H9 (cell line): ENCODE measurements at regions not wholly inside any gene's neighbourhood (a gene's known extent, or its start where the extent isn't known, plus 50 kb on each side); places are given as distances from the start of the nearest gene placed in this dataset.

Source experiments
- DNase-seq: peaks from one replicate; pipeline ENCODE4 v3.0.0-alpha.2; 2017
- H2AFZ ChIP-seq: one replicate; pipeline ENCODE4 v1.6.1; 2013; ENCODE audit warnings: mild to moderate bottlenecking, low read length, control low read depth, moderate library complexity
- H2AK5ac ChIP-seq: 2 replicates; pipeline ENCODE4 v1.6.1; 2013; ENCODE audit warnings: low read length, control low read depth, mixed read lengths; ENCODE audit not compliant: insufficient read length
- H2BK120ac ChIP-seq: one replicate; pipeline ENCODE4 v1.6.1; 2013; ENCODE audit warnings: low read depth, mild to moderate bottlenecking, low read length, control low read depth, inconsistent platforms; ENCODE audit not compliant: poor library complexity, severe bottlenecking
- H2BK12ac ChIP-seq: 2 replicates; pipeline ENCODE4 v1.6.1; 2013; ENCODE audit warnings: low read length, control low read depth, mixed read lengths, low read depth; ENCODE audit not compliant: insufficient read length
- H2BK15ac ChIP-seq: 2 replicates; pipeline ENCODE4 v1.6.1; 2013; ENCODE audit warnings: low read depth, low read length, control low read depth
- H2BK20ac ChIP-seq: one replicate; pipeline ENCODE4 v1.6.1; 2013; ENCODE audit warnings: low read depth, mild to moderate bottlenecking, low read length, control low read depth, inconsistent platforms; ENCODE audit not compliant: poor library complexity, severe bottlenecking
- H2BK5ac ChIP-seq: 2 replicates; pipeline ENCODE4 v1.6.1; 2013; ENCODE audit warnings: low read length, control low read depth, mixed read lengths; ENCODE audit not compliant: insufficient read length
- H3K14ac ChIP-seq: 2 replicates; pipeline ENCODE4 v1.6.1; 2013; ENCODE audit warnings: low read length, control low read depth; ENCODE audit not compliant: insufficient read depth
- H3K18ac ChIP-seq: 2 replicates; pipeline ENCODE4 v1.6.1; 2013; ENCODE audit warnings: low read depth, mild to moderate bottlenecking, mixed read lengths, low read length, control low read depth; ENCODE audit not compliant: insufficient read length
- H3K23ac ChIP-seq: 2 replicates; pipeline ENCODE4 v1.6.1; 2013; ENCODE audit warnings: low read length, control low read depth, mixed read lengths, low read depth; ENCODE audit not compliant: insufficient read length
- H3K23me2 ChIP-seq: 2 replicates; pipeline ENCODE4 v1.6.1; 2013; ENCODE audit warnings: low read depth, mild to moderate bottlenecking, mixed read lengths, low read length, control low read depth; ENCODE audit not compliant: insufficient read length, poor library complexity, severe bottlenecking
- H3K27ac ChIP-seq: 2 replicates; pipeline ENCODE4 v1.5.1; 2013; ENCODE audit warnings: low read length, control low read depth, mixed read lengths, low read depth; ENCODE audit not compliant: insufficient read length
- H3K27me3 ChIP-seq: 2 replicates; pipeline ENCODE4 v1.6.1; 2013; ENCODE audit warnings: low read length, control low read depth, inconsistent platforms; ENCODE audit not compliant: insufficient read depth
- H3K4ac ChIP-seq: 2 replicates; pipeline ENCODE4 v1.6.1; 2013; ENCODE audit warnings: low read depth, mild to moderate bottlenecking, control low read depth, inconsistent platforms, low read length, moderate library complexity
- H3K4me1 ChIP-seq: 2 replicates; pipeline ENCODE4 v1.6.1; 2013; ENCODE audit warnings: low read length, control low read depth, inconsistent platforms; ENCODE audit not compliant: insufficient read depth
- H3K4me2 ChIP-seq: 2 replicates; pipeline ENCODE4 v1.6.1; 2013; ENCODE audit warnings: low read length, control low read depth, mixed read lengths; ENCODE audit not compliant: insufficient read length, insufficient read depth
- H3K56ac ChIP-seq: 2 replicates; pipeline ENCODE4 v1.6.1; 2013; ENCODE audit warnings: low read depth, mild to moderate bottlenecking, mixed read lengths, low read length, control low read depth; ENCODE audit not compliant: insufficient read length
- H3K79me1 ChIP-seq: 2 replicates; pipeline ENCODE4 v1.6.1; 2013; ENCODE audit warnings: low read depth, mild to moderate bottlenecking, moderate library complexity, low read length, control low read depth, inconsistent platforms; ENCODE audit not compliant: insufficient read depth, poor library complexity, severe bottlenecking
- H3K79me2 ChIP-seq: 2 replicates; pipeline ENCODE4 v1.6.1; 2013; ENCODE audit warnings: low read length, control low read depth, inconsistent platforms; ENCODE audit not compliant: insufficient read depth
- H3K9ac ChIP-seq: 2 replicates; pipeline ENCODE4 v1.6.1; 2013; ENCODE audit warnings: low read length, control low read depth, mixed read lengths; ENCODE audit not compliant: insufficient read length; ENCODE audit errors: extremely low read depth
- H3K9me3 ChIP-seq: one replicate; pipeline ENCODE4 v1.6.1; 2013; ENCODE audit warnings: low read depth, low read length, inconsistent platforms; ENCODE audit not compliant: control insufficient read depth
- H3T11ph ChIP-seq: one replicate; pipeline ENCODE4 v1.6.1; 2013; ENCODE audit warnings: mild to moderate bottlenecking, low read length, control low read depth, inconsistent platforms
- H4K20me1 ChIP-seq: one replicate; pipeline ENCODE4 v1.6.1; 2013; ENCODE audit not compliant: control insufficient read depth, insufficient read length, insufficient read depth
- H4K5ac ChIP-seq: 2 replicates; pipeline ENCODE4 v1.6.1; 2013; ENCODE audit warnings: low read depth, mild to moderate bottlenecking, mixed read lengths, low read length, control low read depth; ENCODE audit not compliant: insufficient read length
- H4K8ac ChIP-seq: replicated peaks from 2 replicates; pipeline ENCODE4 v1.6.1; 2013; ENCODE audit warnings: low read length, control low read depth, mixed read lengths, low read depth; ENCODE audit not compliant: insufficient read length
- H4K91ac ChIP-seq: 2 replicates; pipeline ENCODE4 v1.6.1; 2013; ENCODE audit warnings: low read depth, mild to moderate bottlenecking, moderate library complexity, mixed read lengths, low read length, control low read depth; ENCODE audit not compliant: insufficient read length
- H3K27ac Mint-ChIP-seq, 3 experiments: 2 replicates in 2 of 3; 3 replicates in 1 of 3; pipeline ENCODE4 v1.8.0; 2020 to 2021; ENCODE audit warnings: mixed read lengths in 3 of 3, mild to moderate bottlenecking in 1 of 3, moderate library complexity in 1 of 3
- H3K27me3 Mint-ChIP-seq: 2 replicates; pipeline ENCODE4 v1.8.0; 2021; ENCODE audit warnings: low read depth, mild to moderate bottlenecking, moderate library complexity, mixed read lengths
- H3K36me3 Mint-ChIP-seq, 3 experiments: 2 replicates in 2 of 3; 3 replicates in 1 of 3; pipeline ENCODE4 v1.8.0; 2020 to 2021; ENCODE audit warnings: low read depth in 3 of 3, mixed read lengths in 3 of 3; ENCODE audit not compliant: insufficient read depth in 1 of 3
- H3K4me1 Mint-ChIP-seq, 2 experiments: 2 replicates each; pipeline ENCODE4 v1.8.0; 2020; ENCODE audit warnings: mixed read lengths in 2 of 2
- H3K4me3 Mint-ChIP-seq, 2 experiments: 2 replicates in 1 of 2; 3 replicates in 1 of 2; pipeline ENCODE4 v1.8.0; 2020 to 2021; ENCODE audit warnings: mild to moderate bottlenecking in 2 of 2, mixed read lengths in 2 of 2, moderate library complexity in 1 of 2
- H3K9me3 Mint-ChIP-seq, 2 experiments: 2 replicates in 1 of 2; 3 replicates in 1 of 2; pipeline ENCODE4 v1.8.0; 2020; ENCODE audit warnings: mild to moderate bottlenecking in 2 of 2, mixed read lengths in 2 of 2, moderate library complexity in 1 of 2
- WGBS: extraction: QIAGEN DNeasy Blood & Tissue Kit; methylation state at CpG from one replicate; pipeline ENCODE4 v1.1.7; 2013; ENCODE audit warnings: missing lambda C conversion rate, low lambda C conversion rate, mixed read lengths; ENCODE audit not compliant: insufficient read length; ENCODE audit errors: extremely low coverage; 5-methylcytosine and 5-hydroxymethylcytosine counted together
- TF ChIP-seq, protein P1 (sequence below): fragments of 200-600 bp; sonication (generic); conservative IDR thresholded peaks from 3 replicates; pipeline ENCODE4 v1.8.0; 2021; ENCODE audit warnings: antibody characterized with exemption, mild to moderate bottlenecking

DNA sequence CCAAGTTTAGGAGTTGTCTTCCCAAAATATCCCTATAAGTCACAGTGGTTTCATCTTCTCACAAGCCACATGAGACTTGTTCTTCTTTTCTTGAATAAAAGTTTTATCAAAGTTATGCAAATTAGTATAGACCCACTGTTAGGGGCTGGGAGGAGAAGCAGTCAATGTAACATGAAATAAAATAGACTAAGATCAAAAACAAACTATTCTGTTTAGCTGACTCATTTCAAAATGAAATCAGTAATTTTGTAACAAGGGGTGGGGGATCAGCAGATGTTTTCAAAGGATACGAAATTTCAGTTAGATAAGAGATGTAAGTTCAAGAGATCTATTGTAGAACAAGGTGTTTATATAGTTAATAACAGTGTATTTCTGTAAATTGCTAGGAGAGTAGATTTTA lies 339.6 kb upstream of the PRDM1 start:
- Histone ChIP-seq H3T11ph (no peak overlapping the region), H4K91ac (no peak overlapping the region), H3K4me2 (no peak overlapping the region), H3K14ac (no peak overlapping the region), H3K79me1 (no peaks in the 10 kb centered on the region), H2AK5ac (no peak overlapping the region), H3K9ac (no peak overlapping the region), H3K27me3 (no peaks in the 10 kb centered on the region), H3K23me2 (no peaks in the 10 kb centered on the region), H3K56ac (no peak overlapping the region), H2BK15ac (no peak overlapping the region), H3K18ac (no peak overlapping the region), H2AFZ (no peak overlapping the region), H2BK20ac (no peak overlapping the region), H4K5ac (no peak overlapping the region), H3K4me1 (peaks cover 3% of the 10 kb centered on the region; the same call in 1 of the 2 replicates), H3K4ac (no peak overlapping the region), H3K27ac (no peak overlapping the region), H3K9me3 (no peaks in the 10 kb centered on the region), H4K8ac (no peak overlapping the region), H3K79me2 (no peaks in the 10 kb centered on the region), H2BK12ac (no peak overlapping the region), H2BK5ac (no peak overlapping the region), H4K20me1 (no peaks in the 10 kb centered on the region), H2BK120ac (no peak overlapping the region), H3K23ac (no peak overlapping the region)
- Mint-ChIP-seq H3K4me1 (peaks cover 23 to 24% of the 10 kb centered on the region in 2 experiments), H3K4me3 (no peak overlapping the region), H3K27me3 (no peaks in the 10 kb centered on the region), H3K27ac (no peak overlapping the region), H3K9me3 (no peaks in the 10 kb centered on the region; a peak in 2 of 5 replicates), H3K36me3 (0 out of 7 replicates have a peak, but pooled peaks cover 0 to 3% (median 2%) of the 10 kb centered on the region in 3 experiments)
- WGBS = no CpG with 5 or more reads among the region's 1 CpG
- no peak for DNase-seq
- TF ChIP-seq, protein P1, sequence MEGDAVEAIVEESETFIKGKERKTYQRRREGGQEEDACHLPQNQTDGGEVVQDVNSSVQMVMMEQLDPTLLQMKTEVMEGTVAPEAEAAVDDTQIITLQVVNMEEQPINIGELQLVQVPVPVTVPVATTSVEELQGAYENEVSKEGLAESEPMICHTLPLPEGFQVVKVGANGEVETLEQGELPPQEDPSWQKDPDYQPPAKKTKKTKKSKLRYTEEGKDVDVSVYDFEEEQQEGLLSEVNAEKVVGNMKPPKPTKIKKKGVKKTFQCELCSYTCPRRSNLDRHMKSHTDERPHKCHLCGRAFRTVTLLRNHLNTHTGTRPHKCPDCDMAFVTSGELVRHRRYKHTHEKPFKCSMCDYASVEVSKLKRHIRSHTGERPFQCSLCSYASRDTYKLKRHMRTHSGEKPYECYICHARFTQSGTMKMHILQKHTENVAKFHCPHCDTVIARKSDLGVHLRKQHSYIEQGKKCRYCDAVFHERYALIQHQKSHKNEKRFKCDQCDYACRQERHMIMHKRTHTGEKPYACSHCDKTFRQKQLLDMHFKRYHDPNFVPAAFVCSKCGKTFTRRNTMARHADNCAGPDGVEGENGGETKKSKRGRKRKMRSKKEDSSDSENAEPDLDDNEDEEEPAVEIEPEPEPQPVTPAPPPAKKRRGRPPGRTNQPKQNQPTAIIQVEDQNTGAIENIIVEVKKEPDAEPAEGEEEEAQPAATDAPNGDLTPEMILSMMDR = no peak
